HL-60/S4 (cell line): ENCODE measurements at regions not wholly inside any gene's neighbourhood (a gene's known extent, or its start where the extent isn't known, plus 50 kb on each side); places are given as distances from the start of the nearest gene placed in this dataset.
"Not testable (repeated sequence)": the region's sequence is repeated elsewhere in the genome, so short reads cannot be mapped to it uniquely, and the experiment has no call there.

Source experiments
- in situ Hi-C: fragments of 300-500 bp; cut with MboI; formaldehyde crosslinking; loops from 2 replicates; pipeline ENCODE4 v1.14.3; 2022; ENCODE audit warnings: low sequenced_read_pairs

DNA sequence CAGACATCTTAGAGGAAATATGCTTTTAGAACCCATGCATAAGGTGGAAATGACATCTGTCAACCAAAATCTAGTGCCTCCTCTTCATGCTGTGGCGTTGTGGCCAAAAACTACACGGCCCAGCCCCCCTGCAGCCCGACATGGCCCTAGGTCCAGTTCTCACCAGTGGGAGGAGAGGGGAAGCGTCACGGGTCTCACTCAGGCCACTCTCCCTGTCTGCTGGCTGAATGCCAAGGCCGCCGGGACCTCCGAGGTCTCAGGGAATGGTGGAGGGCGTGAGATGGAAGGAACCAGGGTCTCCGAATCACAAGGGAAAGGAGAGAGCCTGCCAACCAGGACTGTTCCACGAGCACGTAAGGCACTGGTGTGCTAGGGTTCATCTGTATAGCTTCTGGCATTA is 361.0 kb downstream of the ANAPC1 start:
- in situ Hi-C loops = no loop called here

DNA sequence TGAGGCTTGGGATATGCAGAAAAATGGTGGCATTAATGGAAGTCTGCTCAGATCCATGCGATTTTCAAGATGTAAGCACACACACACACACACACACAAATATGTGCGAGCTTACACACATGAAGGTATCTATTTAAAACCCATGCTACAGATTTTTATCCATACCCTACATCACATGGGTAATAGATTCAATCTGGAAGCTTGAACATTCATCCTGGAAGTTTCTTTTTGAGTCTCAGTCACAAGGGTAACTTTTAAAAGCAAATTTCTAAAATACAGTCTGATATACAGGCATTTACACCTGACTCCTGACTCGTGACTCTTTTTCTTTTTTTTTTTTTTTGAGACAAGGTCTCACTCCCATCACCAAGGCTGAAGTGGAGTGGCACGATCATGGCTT is 359.0 kb downstream of the ANAPC1 start:
- in situ Hi-C loops = not testable (repeated sequence)

DNA sequence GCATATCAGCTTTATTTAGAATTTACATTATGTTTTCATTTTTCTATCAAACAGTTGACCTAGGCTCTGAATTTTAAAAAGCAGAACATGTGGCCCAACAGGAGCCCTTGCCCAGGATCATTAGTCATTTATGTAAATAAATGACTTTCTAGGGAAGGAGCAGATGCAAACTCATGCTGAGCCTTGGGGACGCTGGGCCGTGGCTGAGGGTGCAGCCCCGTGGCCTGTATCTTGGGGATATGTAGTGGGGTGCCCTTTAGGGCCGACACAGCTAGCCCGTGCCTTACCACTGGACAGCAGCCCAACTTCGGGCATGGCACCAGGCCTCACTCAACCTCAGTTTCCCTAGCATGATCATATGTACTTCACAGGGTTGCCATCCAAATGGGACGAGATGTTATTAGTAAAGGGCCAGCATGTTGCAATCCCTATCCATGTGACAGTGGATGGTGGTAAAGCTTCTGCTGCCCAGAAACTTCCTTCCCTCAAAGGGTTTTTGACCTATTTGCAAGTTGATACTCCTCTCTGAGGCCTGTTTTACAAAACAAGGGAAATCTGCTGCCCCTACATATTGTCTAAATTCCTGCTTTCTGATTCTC is 357.9 kb downstream of the ANAPC1 start:
- in situ Hi-C loops = not testable (repeated sequence)

DNA sequence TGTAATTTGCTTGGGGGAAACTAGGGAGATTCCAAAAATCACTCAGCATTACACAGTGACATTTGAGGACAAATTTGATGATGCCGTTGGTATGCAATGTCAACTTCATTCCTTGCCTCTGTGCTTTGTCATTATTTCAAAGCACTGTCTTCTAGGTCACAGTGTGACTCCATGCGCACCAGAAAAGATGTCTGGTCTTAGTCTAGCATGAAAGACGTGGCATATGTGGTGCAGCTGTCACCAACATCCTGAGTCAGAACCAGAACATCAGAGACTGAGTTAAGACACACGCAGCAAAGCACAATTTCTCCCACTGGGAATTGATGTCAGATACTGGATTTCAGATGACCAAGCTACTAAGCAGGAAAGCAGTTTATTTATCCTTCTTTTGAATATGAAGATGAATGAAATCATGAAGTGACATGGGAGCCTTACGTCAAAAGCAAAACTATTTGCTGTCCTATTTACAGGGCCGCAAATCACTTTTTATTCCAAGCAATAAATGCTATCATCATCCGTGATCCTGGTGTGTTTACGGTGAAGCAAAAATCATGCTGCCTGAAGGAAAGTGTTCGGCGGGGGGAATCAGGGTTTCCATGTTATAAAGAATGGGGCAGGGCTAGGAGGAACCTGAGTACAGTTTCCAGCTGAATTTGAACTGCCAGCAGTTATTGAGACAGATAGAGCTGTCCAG is 356.1 kb downstream of the ANAPC1 start:
- in situ Hi-C loops = not testable (repeated sequence)

DNA sequence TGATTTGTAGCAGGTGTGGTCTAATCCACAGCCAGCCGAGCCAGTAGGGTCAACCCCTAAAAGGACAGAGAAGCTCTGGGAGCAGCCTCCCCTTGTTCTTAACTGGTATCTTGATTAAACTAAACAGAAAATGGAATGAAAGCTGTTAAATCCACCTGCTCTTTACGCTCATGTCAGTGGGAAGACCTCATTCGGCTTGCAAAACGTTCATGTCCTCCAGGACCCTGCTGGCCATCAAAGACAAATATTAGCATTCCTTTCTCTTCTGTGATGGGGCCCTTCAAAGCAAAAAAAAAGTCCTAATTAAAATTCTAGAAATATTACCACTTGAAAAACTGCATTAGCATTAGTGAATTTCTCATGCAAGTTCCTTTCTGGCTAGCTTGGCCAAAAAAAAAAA is 355.0 kb downstream of the ANAPC1 start:
- in situ Hi-C loops = not testable (repeated sequence)

DNA sequence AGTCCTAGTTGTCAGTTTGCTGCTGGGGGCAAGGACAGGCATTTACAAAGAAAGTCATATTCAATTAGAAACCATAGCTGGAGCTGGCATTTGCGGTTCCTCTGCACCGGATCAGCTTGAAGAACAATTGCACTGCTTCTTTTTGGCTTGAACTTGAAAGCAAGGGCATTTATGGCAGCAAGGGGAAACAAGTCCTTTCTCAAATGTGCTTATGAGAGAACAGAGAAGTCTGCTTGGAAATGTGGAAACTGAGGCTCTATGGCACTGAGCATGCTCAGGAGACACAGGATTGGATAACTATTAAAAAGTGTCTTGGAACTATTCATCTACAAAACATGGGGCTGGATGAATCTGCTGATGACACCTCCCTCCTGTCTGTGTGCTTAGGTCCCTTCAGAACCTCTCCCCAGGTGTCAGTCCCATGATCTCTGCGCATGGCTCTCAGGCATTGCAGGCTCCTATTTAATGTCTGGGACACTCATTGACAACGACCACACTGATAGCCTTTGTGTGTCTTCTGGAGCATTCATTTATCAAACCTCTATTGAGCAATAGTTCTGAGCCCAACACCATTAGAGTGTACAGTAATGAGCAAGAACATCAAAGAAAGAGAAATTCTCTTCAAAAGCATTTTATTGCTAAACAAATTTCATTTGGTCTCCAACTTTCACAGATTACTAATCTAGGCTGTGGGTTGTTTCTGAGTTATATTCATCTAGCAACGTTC is 353.6 kb downstream of the ANAPC1 start:
- in situ Hi-C loops = not testable (repeated sequence)

DNA sequence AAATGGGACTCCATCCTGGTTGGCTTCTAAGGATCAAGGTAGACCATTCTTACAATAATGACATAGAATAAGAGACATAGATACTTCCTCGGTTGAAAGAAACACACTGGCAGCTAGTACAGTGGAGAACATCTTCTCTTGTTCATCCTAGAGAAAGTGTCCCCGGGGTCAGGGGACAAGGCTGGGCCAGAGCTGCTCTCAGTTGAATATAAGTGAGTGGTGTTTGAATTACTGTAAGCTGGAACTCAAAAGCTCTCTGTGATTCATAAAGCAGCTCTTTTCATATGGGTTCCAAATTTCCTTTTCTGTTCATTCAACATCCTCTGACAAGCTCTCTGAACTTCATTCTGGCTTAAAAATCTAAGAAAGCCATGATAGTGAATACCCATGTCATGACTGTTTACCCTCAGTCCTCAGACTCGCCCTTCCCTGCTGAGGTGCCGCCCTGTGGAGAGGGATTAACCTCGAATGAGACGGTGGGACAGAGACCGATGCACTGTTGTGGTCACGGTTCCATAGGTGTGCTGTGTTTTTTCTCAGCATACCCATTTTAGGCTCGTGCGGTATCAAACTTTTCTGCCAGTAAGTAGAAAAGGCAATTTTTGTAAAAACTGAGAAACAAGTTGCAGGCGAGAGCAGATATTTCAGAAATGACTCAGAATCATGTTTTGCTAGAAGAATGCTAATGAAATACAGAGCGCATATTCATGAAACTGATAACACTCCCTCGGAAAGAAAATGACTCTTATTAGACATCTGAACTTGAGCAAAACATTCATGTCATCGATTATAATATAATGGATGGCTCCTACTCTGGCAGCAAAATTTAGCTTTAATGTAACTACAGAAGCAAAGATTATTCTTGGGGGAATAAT is 351.1 kb downstream of the ANAPC1 start:
- in situ Hi-C loops = not testable (repeated sequence)

DNA sequence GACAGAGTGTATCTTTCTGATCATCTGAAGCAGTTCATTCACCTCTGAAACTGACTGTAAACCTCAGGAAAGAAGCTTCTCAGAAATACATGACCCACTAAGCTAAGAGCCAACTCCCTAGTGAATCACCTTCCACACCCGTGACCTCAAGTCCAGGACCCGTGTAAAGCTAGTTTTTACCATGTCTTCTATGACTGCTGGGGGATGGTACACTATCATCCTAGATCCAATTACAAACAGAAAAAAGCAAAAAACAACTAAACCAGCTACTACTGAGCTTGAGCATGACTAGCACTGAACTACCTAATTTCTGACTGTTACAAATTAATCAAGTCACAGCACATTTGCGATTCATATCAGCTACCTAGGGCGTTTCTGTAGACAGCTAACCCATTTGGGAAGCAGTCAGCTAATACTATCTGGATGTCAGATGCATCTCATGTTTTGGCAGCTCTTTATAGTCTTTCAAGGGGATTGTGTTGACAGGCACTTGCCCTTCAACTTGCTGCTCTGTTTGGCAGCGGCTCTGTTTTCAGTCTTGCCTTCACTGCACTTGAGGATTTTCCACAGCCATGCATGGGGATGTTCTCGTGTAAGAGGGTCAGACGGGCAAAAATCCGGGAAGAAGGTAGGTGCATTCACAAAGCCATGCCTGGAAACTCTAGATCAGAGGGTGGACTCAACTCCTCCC is 350.3 kb downstream of the ANAPC1 start:
- in situ Hi-C loops = not testable (repeated sequence)

DNA sequence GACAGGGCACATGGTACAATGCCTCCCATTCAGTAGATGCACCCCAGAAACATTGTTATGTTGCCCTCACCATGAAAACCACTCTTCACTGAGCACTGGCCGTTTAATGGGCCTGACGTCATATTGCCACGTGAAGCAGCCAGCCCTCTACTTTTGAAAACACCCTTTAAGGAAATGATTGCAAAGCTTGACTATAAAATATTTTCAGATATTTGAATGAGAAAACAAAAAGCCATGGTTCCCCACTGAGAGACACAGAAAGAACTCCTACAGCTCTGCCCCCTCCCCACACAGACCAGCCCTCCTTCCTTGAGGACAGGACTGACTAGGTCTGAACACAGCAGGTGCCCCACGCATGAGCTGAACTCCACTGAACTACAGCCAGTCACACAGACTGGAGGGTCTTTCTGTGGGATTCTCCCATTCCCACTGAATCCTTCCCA is 349.1 kb downstream of the ANAPC1 start:
- in situ Hi-C loops = no loop called here

DNA sequence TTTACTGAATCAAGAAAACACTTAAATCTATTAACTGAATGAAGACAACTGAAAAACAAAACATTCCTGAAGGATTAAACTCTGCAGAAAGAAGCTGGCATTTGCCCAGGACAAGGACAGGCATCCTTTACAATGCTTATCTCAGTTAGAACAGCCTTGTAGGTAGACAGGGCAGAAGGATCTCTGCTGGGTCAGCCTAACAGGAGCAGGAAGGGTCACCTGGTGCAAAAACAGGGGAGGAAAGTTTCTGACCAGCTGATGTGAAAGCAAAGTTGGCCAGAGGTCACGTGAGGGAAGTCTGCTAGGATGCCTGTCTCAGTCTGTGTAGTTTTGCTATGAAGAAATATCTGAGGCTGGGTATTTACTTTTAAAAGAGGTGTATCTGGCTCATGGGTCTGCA is 348.6 kb downstream of the ANAPC1 start:
- in situ Hi-C loops = no loop called here

DNA sequence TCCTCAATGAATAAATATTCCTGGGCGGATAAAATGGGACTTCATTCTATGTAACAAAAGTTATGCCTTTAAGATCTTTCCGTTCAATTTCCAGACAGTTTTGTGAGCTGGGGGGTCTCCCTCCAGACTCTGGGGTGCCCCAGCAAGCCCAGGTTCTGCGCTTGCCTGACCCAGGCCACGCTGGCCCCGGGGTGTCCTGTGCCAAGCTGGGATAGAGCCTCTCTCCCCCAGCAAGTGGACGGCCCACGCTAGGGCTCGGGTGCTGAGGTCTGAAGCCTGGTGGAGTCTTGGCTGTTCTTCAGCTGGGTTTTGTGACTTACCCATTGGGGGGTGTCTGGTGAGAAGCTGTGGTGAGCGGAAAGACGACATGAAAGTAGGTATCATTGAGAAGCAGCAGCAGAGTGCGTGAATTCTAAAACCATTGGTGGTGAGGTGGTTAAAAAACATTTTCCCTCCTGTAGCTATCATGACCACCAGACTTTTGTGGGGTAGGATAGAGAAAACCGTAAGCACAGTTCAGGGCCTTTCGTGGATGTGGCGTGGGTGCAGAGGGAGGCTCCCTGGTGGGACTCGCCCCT is 346.8 kb downstream of the ANAPC1 start:
- in situ Hi-C loops = no loop called here

DNA sequence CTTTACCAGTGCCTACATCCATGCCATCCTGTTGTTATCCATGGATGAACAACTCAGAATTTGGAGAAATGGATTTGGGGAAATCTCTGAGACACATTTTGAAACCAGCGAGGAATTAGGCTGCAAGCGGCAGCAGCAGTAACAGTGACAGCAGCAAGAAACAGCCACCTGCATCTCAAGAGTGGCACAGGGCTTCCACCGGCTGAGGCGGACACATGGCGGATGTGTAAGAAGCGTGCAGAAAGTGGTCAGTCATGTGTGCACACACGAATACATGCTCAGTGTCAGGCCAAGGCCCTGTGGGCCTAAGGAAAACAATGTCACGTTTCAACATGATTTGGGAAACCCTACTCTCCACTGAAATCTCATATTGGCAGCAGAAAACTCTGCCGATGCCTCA is 344.0 kb downstream of the ANAPC1 start:
- in situ Hi-C loops = not testable (repeated sequence)

DNA sequence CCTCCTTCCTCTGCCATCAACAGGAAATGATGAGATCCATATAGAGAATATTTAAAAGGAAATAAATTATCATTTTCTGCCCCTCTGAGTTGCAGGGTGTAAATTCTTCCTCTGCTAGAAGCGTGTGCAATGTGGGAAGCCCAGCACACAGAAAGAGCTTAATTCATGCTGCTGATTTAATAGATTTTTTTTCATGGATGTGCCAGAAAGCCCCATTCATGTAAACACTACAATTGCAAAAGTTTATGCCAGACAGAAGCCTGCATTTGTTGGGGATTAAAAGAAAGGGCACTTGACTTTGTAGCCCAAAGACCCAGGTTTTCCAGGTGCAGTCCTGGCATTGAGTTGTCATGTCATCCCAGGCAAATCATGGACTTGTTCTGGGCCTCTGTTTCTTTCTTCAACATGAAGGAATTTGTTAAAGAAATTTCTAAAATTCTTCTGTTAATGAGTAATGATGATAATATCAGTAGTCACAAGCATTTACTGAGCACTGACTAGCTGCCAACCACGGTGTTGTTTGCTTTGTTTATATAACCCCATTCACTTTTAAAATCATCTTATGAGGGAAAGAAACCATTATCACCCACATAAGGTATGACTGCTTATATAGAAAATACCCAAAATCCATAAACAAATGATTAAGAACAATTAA is 341.7 kb downstream of the ANAPC1 start:
- in situ Hi-C loops = not testable (repeated sequence)

DNA sequence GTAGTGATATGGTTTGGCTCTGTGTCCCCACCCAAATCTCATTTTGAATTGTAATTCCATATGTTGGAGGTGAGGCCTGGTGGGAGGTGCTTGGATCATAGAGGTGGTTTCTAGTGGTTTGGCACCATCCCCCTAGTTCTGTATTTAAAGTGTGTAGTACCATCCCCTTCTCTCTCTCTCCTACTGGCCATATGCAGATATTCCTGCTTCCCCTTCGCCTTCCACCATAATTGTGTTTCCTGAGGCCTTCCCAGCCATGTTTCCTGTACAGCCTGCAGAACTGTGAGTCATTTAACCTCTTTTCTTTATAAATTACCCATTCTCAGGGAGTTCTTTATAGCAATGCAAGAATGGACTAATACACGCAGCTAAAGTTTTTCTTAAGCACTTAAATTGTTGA is 340.0 kb downstream of the ANAPC1 start:
- in situ Hi-C loops = not testable (repeated sequence)

DNA sequence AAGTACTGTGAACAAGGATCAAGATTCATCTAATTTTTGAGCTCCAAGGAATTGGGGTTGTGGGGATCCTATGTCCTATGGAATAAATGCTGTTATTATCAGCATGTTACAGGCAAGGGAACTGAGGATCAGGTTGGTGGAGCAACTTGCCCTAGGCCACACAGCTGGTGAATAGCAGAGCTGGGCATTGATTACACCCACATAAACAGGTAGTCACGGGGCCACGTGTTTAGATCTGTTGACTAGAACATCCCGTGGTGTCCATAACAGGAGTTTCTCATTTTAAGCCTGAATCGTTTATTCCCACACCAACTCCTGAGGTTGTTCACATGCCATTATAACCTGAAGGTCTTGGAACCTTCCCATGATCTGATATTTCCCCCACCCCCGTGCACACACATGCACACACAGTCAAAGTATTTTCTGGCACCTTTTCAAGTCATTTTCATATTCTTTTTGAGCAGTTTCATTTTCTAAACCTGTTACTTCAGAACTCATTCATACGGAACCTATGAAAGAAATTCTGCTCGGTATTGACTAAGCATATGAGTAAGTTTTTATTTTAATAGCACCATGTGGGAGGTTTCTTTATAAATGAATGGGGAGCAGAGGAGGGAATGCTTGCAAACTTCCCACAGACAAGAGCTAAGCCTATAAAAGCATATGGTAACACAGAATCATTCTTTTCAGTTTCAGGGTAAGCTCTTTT is 338.1 kb downstream of the ANAPC1 start:
- in situ Hi-C loops = not testable (repeated sequence)

DNA sequence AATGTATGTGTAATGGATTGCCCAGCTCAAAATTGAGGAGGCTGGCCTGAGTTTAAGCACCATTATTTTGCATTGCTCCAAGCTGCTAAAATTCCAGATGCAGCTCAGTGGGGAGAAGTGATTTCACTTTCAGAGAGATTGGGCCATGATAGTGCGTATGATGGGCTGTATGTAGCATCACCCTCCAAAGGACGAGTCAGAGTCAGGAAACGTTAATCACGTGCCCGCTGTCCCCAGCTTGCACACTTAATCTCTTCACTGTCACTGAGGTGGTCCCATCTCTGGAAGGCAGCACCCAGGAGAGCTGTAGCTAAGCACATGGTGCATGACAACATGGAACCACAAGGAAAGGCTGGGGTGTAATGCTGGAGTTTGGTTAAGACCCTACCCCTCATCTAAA is 337.4 kb downstream of the ANAPC1 start:
- in situ Hi-C loops = not testable (repeated sequence)

DNA sequence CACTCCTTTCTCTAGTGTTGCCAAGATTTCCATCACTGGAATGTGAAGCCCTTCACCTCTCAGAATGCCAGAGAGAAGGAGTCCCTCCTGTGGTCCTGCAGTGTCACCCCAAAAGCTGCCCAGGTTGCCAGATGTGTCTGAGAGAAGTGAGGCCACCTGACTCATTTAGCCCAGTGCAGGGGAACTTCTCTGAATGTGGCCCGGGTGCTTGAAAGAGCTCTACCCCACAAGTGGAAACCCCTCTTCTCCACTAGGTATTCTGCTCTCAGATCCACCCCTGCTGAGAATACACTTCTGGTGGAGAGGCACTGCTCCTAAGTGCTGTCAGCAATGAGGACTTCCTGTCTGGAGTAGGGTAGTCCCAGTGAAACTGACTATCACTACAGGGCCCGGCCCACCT is 334.8 kb downstream of the ANAPC1 start:
- in situ Hi-C loops = not testable (repeated sequence)

DNA sequence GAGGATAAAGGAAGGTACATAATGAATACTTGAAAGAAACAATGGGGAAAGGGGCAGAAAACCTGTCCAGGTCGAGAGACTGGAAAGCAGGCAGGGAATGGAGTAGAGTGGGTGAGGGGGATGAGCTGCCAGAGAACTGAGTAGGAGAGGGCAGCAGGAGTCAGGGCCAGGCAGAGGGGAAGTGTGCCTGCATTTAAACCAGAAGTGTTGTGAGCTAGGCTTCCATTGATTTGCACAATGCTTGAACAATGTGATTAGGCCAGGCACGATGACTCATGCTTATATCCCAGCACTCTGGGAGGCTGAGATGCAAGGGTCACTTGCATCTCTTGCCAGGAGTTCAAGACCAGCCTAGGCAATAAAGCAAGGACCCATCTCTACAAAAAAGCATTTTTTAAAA is 332.6 kb downstream of the ANAPC1 start:
- in situ Hi-C loops = not testable (repeated sequence)

DNA sequence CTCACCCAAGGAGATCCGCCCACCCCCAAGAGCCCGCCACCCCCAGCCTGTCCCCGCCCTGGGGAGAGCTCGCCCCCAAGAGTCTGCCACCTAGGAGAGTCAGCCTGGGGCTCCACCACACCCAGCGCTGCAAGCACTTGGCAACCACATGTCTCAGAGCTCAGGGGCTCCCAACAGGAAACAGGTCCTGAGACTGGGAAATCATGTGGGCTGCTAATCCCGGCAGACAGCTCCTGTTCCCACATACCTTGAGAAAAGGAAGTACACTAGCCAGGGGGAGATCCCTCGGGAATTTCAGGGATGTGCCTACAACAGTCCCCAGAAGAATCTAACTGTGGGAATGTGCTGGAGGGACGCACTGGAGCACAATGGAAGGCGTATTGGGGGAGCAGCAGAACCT is 331.4 kb downstream of the ANAPC1 start:
- in situ Hi-C loops = not testable (repeated sequence)
